Progenitor cell of endocrine pancreas (in vitro differentiated cells): ENCODE measurements at regions not wholly inside any gene's neighbourhood (a gene's known extent, or its start where the extent isn't known, plus 50 kb on each side); places are given as distances from the start of the nearest gene placed in this dataset.
A peak's percentile ranks its signal among the peaks of the same experiment; 100 is the strongest.

Source experiments
- DNase-seq: peaks from one replicate; pipeline ENCODE4 v3.0.0; 2021; ENCODE audit warnings: low spot score; ENCODE audit not compliant: unreplicated experiment
- H3K27ac Mint-ChIP-seq: 2 replicates; pipeline ENCODE4 v1.8.0; 2021; ENCODE audit warnings: mild to moderate bottlenecking, moderate library complexity, mixed read lengths
- H3K27me3 Mint-ChIP-seq: 2 replicates; pipeline ENCODE4 v1.8.0; 2021; ENCODE audit warnings: mixed read lengths
- H3K36me3 Mint-ChIP-seq: 2 replicates; pipeline ENCODE4 v1.8.0; 2022; ENCODE audit warnings: mixed read lengths; ENCODE audit not compliant: insufficient read depth
- H3K4me1 Mint-ChIP-seq: 2 replicates; pipeline ENCODE4 v1.8.0; 2021; ENCODE audit warnings: low read depth, mixed read lengths
- H3K4me3 Mint-ChIP-seq: 2 replicates; pipeline ENCODE4 v1.8.0; 2021; ENCODE audit warnings: low read depth, mild to moderate bottlenecking, moderate library complexity, mixed read lengths
- H3K9me3 Mint-ChIP-seq: 2 replicates; pipeline ENCODE4 v1.8.0; 2021; ENCODE audit warnings: low read depth, mixed read lengths
- CTCF ChIP-seq: fragments of 200-600 bp; sonication (generic); IDR thresholded peaks from one replicate; pipeline ENCODE4 v1.5.0; 2021; ENCODE audit warnings: antibody characterized with exemption, mild to moderate bottlenecking; ENCODE audit not compliant: unreplicated experiment

- DNase-seq = no peak
- H3K9me3 Mint-ChIP-seq = peaks cover 4% of the 10 kb centered on the region
- no peaks in the 10 kb centered on the region for H3K4me1 Mint-ChIP-seq
- peaks cover 23% of the 10 kb centered on the region for H3K27me3 Mint-ChIP-seq
- H3K36me3 Mint-ChIP-seq = no peaks in the 10 kb centered on the region
- TF ChIP-seq CTCF = peak; percentile 88
- H3K4me3 Mint-ChIP-seq = no peak overlapping the region
- H3K27ac Mint-ChIP-seq = no peak overlapping the region
These were observed 119.7 kb downstream of the ZNF326 start for GRCh38 chr1:90114521-90115141.

- Mint-ChIP-seq H3K4me3 (no peak overlapping the region), H3K36me3 (no peaks in the 10 kb centered on the region), H3K27ac (no peak overlapping the region), H3K9me3 (no peaks in the 10 kb centered on the region), H3K27me3 (peaks cover 32% of the 10 kb centered on the region), H3K4me1 (no peaks in the 10 kb centered on the region)
- TF ChIP-seq CTCF = no peak
- no peak for DNase-seq
These were observed 113.1 kb downstream of the ZNF326 start for GRCh38 chr1:90107990-90108389.

- Mint-ChIP-seq H3K9me3 (no peaks in the 10 kb centered on the region), H3K27me3 (peaks cover 29% of the 10 kb centered on the region), H3K4me3 (no peak overlapping the region), H3K27ac (no peak overlapping the region), H3K36me3 (no peaks in the 10 kb centered on the region), H3K4me1 (peaks cover 1% of the 10 kb centered on the region)
- no peak for DNase-seq
- TF ChIP-seq CTCF = no peak
These were observed 111.4 kb downstream of the ZNF326 start for GRCh38 chr1:90106311-90106710.

- no peak overlapping the region for H3K4me3 Mint-ChIP-seq
- no peaks in the 10 kb centered on the region for H3K36me3 Mint-ChIP-seq
- H3K27ac Mint-ChIP-seq = no peak overlapping the region
- no peak for TF ChIP-seq CTCF
- DNase-seq = no peak
- peaks cover 29% of the 10 kb centered on the region for H3K27me3 Mint-ChIP-seq
- H3K9me3 Mint-ChIP-seq = no peaks in the 10 kb centered on the region
- H3K4me1 Mint-ChIP-seq = peaks cover 1% of the 10 kb centered on the region
These were observed 110.1 kb downstream of the ZNF326 start for GRCh38 chr1:90104941-90105538.

GRCh38 chr1:90100566-90100965 is 105.7 kb downstream of the ZNF326 start:
- no peak for TF ChIP-seq CTCF
- Mint-ChIP-seq H3K9me3 (no peaks in the 10 kb centered on the region), H3K4me3 (no peak overlapping the region), H3K27me3 (peaks cover 6% of the 10 kb centered on the region), H3K4me1 (peaks cover 1% of the 10 kb centered on the region), H3K36me3 (no peaks in the 10 kb centered on the region), H3K27ac (no peak overlapping the region)
- DNase-seq = no peak
